Neuronal stem cell (in vitro differentiated cells): ENCODE measurements at regions not wholly inside any gene's neighbourhood (a gene's known extent, or its start where the extent isn't known, plus 50 kb on each side); places are given as distances from the start of the nearest gene placed in this dataset.
"Not testable (repeated sequence)": the region's sequence is repeated elsewhere in the genome, so short reads cannot be mapped to it uniquely, and the experiment has no call there.

Source experiments
- DNase-seq: peaks from one replicate; pipeline ENCODE4 v3.0.0-alpha.2; 2013; ENCODE audit warnings: low spot score
- H2AFZ ChIP-seq: one replicate; pipeline ENCODE4 v1.6.1; 2013; ENCODE audit warnings: mild to moderate bottlenecking, low read length, inconsistent platforms
- H2AK5ac ChIP-seq: 2 replicates; pipeline ENCODE4 v1.6.1; 2013; ENCODE audit warnings: low read depth, mild to moderate bottlenecking, inconsistent platforms, low read length, moderate library complexity, mixed read lengths
- H2BK120ac ChIP-seq: 2 replicates; pipeline ENCODE4 v1.6.1; 2013; ENCODE audit warnings: low read depth, mild to moderate bottlenecking, inconsistent platforms, low read length, moderate library complexity, mixed read lengths
- H2BK12ac ChIP-seq: one replicate; pipeline ENCODE4 v1.6.1; 2013; ENCODE audit warnings: low read length, inconsistent platforms
- H2BK15ac ChIP-seq: 2 replicates; pipeline ENCODE4 v1.6.1; 2013; ENCODE audit warnings: mild to moderate bottlenecking, low read length, inconsistent platforms, mixed read lengths
- H2BK5ac ChIP-seq: one replicate; pipeline ENCODE4 v1.6.1; 2013; ENCODE audit warnings: inconsistent platforms, mild to moderate bottlenecking, low read length, moderate library complexity
- H3K14ac ChIP-seq: one replicate; pipeline ENCODE4 v1.6.1; 2013; ENCODE audit warnings: low read length, inconsistent platforms
- H3K18ac ChIP-seq: 2 replicates; pipeline ENCODE4 v1.6.1; 2013; ENCODE audit warnings: low read length, inconsistent platforms
- H3K23ac ChIP-seq: 2 replicates; pipeline ENCODE4 v1.6.1; 2013; ENCODE audit warnings: low read depth, mild to moderate bottlenecking, mixed read lengths, low read length, inconsistent platforms; ENCODE audit not compliant: poor library complexity
- H3K27ac ChIP-seq: replicated peaks from 3 replicates; pipeline ENCODE4 v1.5.1; 2013; ENCODE audit warnings: low read length, inconsistent platforms
- H3K27me3 ChIP-seq, 3 experiments: 2 replicates each; pipeline ENCODE4 v1.6.1; 2013; ENCODE audit warnings: low read length in 3 of 3, mild to moderate bottlenecking in 2 of 3, inconsistent platforms in 1 of 3, low read depth in 1 of 3, mixed read lengths in 1 of 3, moderate library complexity in 1 of 3; ENCODE audit not compliant: control insufficient read depth in 3 of 3, insufficient read depth in 3 of 3
- H3K36me3 ChIP-seq, 2 donors: replicated peaks in 1 of 2; 2 replicates each; pipeline ENCODE4 v1.6.1; 2013; ENCODE audit warnings: low read length in 2 of 2; ENCODE audit not compliant: control insufficient read depth in 2 of 2, insufficient read depth in 2 of 2
- H3K4ac ChIP-seq: 2 replicates; pipeline ENCODE4 v1.6.1; 2013; ENCODE audit warnings: inconsistent platforms, mild to moderate bottlenecking, low read length, moderate library complexity
- H3K4me1 ChIP-seq, 2 donors: 1 replicate in 1 of 2; 2 replicates in 1 of 2; pipeline ENCODE4 v1.6.1; 2013; ENCODE audit warnings: low read length in 2 of 2, low read depth in 1 of 2; ENCODE audit not compliant: control insufficient read depth in 2 of 2, insufficient read depth in 1 of 2
- H3K4me2 ChIP-seq: one replicate; pipeline ENCODE4 v1.6.1; 2013; ENCODE audit warnings: mild to moderate bottlenecking, low read length, inconsistent platforms; ENCODE audit not compliant: insufficient read depth, poor library complexity, severe bottlenecking
- H3K4me3 ChIP-seq, 2 donors: 2 replicates each; pipeline ENCODE4 v1.5.1; 2013; ENCODE audit warnings: low read length in 2 of 2, mild to moderate bottlenecking in 2 of 2, inconsistent platforms in 1 of 2, moderate library complexity in 1 of 2
- H3K79me1 ChIP-seq: one replicate; pipeline ENCODE4 v1.6.1; 2013; ENCODE audit warnings: low read depth, mild to moderate bottlenecking, inconsistent platforms, low read length, moderate library complexity
- H3K9ac ChIP-seq: one replicate; pipeline ENCODE4 v1.6.1; 2013; ENCODE audit warnings: mild to moderate bottlenecking, low read depth, low read length, inconsistent platforms; ENCODE audit not compliant: poor library complexity
- H3K9me3 ChIP-seq, 2 donors: replicated peaks in 1 of 2; 2 replicates each; pipeline versions ENCODE3 to v1.6.1; 2013; ENCODE audit warnings: low read length in 2 of 2, mild to moderate bottlenecking in 2 of 2, inconsistent platforms in 1 of 2, low read depth in 1 of 2, mixed read lengths in 1 of 2, moderate library complexity in 1 of 2; ENCODE audit not compliant: control insufficient read depth in 2 of 2, insufficient read depth in 1 of 2
- H4K8ac ChIP-seq: one replicate; pipeline ENCODE4 v1.6.1; 2013; ENCODE audit warnings: low read depth, mild to moderate bottlenecking, inconsistent platforms, low read length, moderate library complexity
- H4K91ac ChIP-seq: one replicate; pipeline ENCODE4 v1.6.1; 2013; ENCODE audit warnings: low read length, low read depth, mild to moderate bottlenecking, inconsistent platforms; ENCODE audit not compliant: poor library complexity
- WGBS, 2 donors: extraction: QIAGEN DNeasy Blood & Tissue Kit; methylation state at CpG; one replicate each; pipeline ENCODE4 v1.1.7; 2013; ENCODE audit warnings: missing lambda C conversion rate in 2 of 2, mixed read lengths in 1 of 2; ENCODE audit not compliant: insufficient read length in 2 of 2, insufficient replicate concordance in 1 of 2; ENCODE audit errors: extremely low coverage in 2 of 2; 5-methylcytosine and 5-hydroxymethylcytosine counted together

DNA sequence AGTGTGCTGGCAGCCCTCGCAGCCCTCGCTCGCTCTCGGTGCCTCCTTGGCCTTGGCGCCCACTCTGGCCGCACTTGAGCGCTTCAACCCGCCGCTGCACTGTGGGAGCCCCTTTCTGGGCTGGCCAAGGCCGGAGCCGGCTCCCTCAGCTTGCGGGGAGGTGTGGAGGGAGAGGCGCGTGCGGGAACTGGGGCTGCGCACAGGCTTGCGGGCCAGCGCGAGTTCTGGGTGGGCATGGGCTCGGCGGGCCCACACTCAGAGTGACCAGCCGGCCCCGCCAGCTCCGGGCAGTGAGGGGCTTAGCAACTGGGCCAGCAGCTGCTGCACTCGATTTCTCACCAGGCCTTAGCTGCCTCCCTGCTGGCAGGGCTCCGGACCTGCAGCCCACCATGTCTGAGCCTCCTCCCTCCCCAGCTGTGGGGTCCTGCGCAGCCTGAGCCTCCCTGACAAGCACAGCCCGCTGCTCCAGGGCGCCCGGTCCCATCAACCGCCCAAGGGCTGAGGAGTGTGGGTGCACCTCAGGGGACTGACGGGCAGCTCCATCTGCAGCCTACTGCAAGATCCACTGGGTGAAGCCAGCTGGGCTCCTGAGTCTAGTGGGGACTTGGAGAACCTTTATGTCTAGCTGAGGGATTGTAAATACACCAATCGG, 786.0 kb upstream of the SORCS1 start:
- H3K4me3 ChIP-seq, DNase-seq, H3K9ac ChIP-seq, H3K4ac ChIP-seq, H3K79me1 ChIP-seq, H2AK5ac ChIP-seq, H2BK15ac ChIP-seq, H3K36me3 ChIP-seq, H3K18ac ChIP-seq, H3K9me3 ChIP-seq, H3K4me2 ChIP-seq, H2AFZ ChIP-seq, H4K8ac ChIP-seq, H3K27ac ChIP-seq, H3K4me1 ChIP-seq, H2BK5ac ChIP-seq, H2BK120ac ChIP-seq, H4K91ac ChIP-seq, H3K23ac ChIP-seq, H3K14ac ChIP-seq, H3K27me3 ChIP-seq: not testable (repeated sequence)
- WGBS, 2 donors: no CpG with 5 or more reads among the region's 33 CpGs
- peak overlapping the region; percentile 18 for H2BK12ac ChIP-seq

DNA sequence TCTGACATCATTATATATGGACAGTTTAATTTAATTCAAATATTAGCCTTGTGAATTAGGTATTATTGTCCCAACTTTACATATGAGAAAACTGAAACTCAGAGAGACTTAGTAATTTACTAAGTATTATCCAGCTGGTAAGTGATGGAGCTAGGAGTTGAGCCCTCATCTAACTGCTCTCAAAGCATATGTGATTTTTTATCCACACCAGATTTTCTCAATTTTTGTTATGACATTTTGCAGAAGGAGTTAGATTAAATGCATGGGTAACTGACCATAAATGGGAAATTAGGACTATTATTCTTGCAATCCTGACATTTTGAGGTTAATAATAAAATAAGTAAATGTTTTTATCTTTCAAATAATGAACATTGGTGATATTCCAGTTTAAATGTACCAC, 778.3 kb upstream of the SORCS1 start:
- no peak for DNase-seq
- Histone ChIP-seq H2AK5ac (no peak overlapping the region), H3K14ac (no peak overlapping the region), H3K4me3 (no peak overlapping the region), H4K8ac (no peak overlapping the region), H4K91ac (no peak overlapping the region), H3K4me2 (no peak overlapping the region), H2BK12ac (no peak overlapping the region), H3K4ac (no peak overlapping the region), H2BK5ac (no peak overlapping the region), H3K9ac (no peak overlapping the region), H2BK120ac (no peak overlapping the region), H3K27ac (no peak overlapping the region), H3K36me3 (no peaks in the 10 kb centered on the region), H3K18ac (no peak overlapping the region), H3K4me1 (no peaks in the 10 kb centered on the region), H3K79me1 (no peaks in the 10 kb centered on the region), H2AFZ (no peak overlapping the region), H3K27me3 (no peaks in the 10 kb centered on the region), H3K23ac (no peak overlapping the region), H2BK15ac (no peak overlapping the region), H3K9me3 (no peaks in the 10 kb centered on the region)

- no peak overlapping the region for H2BK120ac ChIP-seq
- no peaks in the 10 kb centered on the region for H3K36me3 ChIP-seq
- no peak overlapping the region for H3K23ac ChIP-seq
- no peak overlapping the region for H3K4me2 ChIP-seq
- no peak for DNase-seq
- H2BK12ac ChIP-seq: no peak overlapping the region
- no peak overlapping the region for H2BK5ac ChIP-seq
- no peaks in the 10 kb centered on the region for H3K27me3 ChIP-seq
- H3K4me3 ChIP-seq: no peak overlapping the region
- no peak overlapping the region for H3K18ac ChIP-seq
- H4K91ac ChIP-seq: no peak overlapping the region
- H2AFZ ChIP-seq: no peak overlapping the region
- no peaks in the 10 kb centered on the region for H3K9me3 ChIP-seq
- H2AK5ac ChIP-seq: no peak overlapping the region
- no peak overlapping the region for H4K8ac ChIP-seq
- H2BK15ac ChIP-seq: no peak overlapping the region
- no peak overlapping the region for H3K14ac ChIP-seq
- H3K9ac ChIP-seq: no peak overlapping the region
- H3K79me1 ChIP-seq: no peaks in the 10 kb centered on the region
- WGBS, 2 donors: no CpG with 5 or more reads among the region's 2 CpGs
- H3K27ac ChIP-seq: no peak overlapping the region
- no peaks in the 10 kb centered on the region for H3K4me1 ChIP-seq
- H3K4ac ChIP-seq: no peak overlapping the region
Measured at GRCh38 chr10:107933076-107933475, 768.6 kb upstream of the SORCS1 start.

- no peak overlapping the region for H2AK5ac ChIP-seq
- H2BK120ac ChIP-seq: no peak overlapping the region
- no peak overlapping the region for H3K14ac ChIP-seq
- no peak overlapping the region for H3K4me2 ChIP-seq
- no peak overlapping the region for H2BK12ac ChIP-seq
- no peaks in the 10 kb centered on the region for H3K4me1 ChIP-seq
- no peak overlapping the region for H2AFZ ChIP-seq
- no peak overlapping the region for H3K9ac ChIP-seq
- H3K27me3 ChIP-seq: no peaks in the 10 kb centered on the region
- no peak overlapping the region for H3K23ac ChIP-seq
- H3K9me3 ChIP-seq: no peaks in the 10 kb centered on the region
- H4K91ac ChIP-seq: no peak overlapping the region
- no peak overlapping the region for H3K27ac ChIP-seq
- H3K79me1 ChIP-seq: no peaks in the 10 kb centered on the region
- no peaks in the 10 kb centered on the region for H3K36me3 ChIP-seq
- no peak overlapping the region for H2BK15ac ChIP-seq
- no CpG with 5 or more reads among the region's 1 CpG for WGBS, 2 donors
- H4K8ac ChIP-seq: no peak overlapping the region
- no peak overlapping the region for H3K4me3 ChIP-seq
- no peak overlapping the region for H3K4ac ChIP-seq
- no peak overlapping the region for H2BK5ac ChIP-seq
- no peak overlapping the region for H3K18ac ChIP-seq
- DNase-seq: no peak
Measured at GRCh38 chr10:107931808-107932207, 767.3 kb upstream of the SORCS1 start.
